ENCODE measurements at regions not wholly inside any gene's neighbourhood (a gene's known extent, or its start where the extent isn't known, plus 50 kb on each side); places are given as distances from the start of the nearest gene placed in this dataset.

GRCh38 chr3:17972476-17972875, 230.0 kb upstream of the TBC1D5 start:
- Histone ChIP-seq H3K4me2 (no peak overlapping the region), H3K4me3 (ENCODE audit: low read depth in 2 of 2, low read length in 1 of 2) (no peak overlapping the region), H3F3A (replicated peaks; ENCODE audit: insufficient read depth) (no peaks in the 10 kb centered on the region), H3K27me3 (ENCODE audit: insufficient read depth) (no peaks in the 10 kb centered on the region), H3K79me2 (ENCODE audit: insufficient read depth) (no peaks in the 10 kb centered on the region), H4K20me1 (ENCODE audit: insufficient read depth) (no peaks in the 10 kb centered on the region), H3K4me1 (ENCODE audit: control insufficient read depth in 1 of 2, insufficient read depth in 2 of 2, low read depth in 1 of 2, low read length in 1 of 2) (no peaks in the 10 kb centered on the region), H3K9ac (no peak overlapping the region), H3K36me3 (replicated peaks in 1 of 2; ENCODE audit: control insufficient read depth in 1 of 2, insufficient read depth in 2 of 2, low read length in 1 of 2) (no peaks in the 10 kb centered on the region), H3K9me3 (no peaks in the 10 kb centered on the region), H3K9me2 (no peaks in the 10 kb centered on the region), H2AFZ (ENCODE audit: low read depth) (no peak overlapping the region), H3K27ac (ENCODE audit: low read depth in 2 of 2, low read length in 1 of 2) (no peak overlapping the region)
- CTCF ChIA-PET, result interaction anchor here (1.5 to 1.7 kb wide), 2 partner anchors 131 to 416 kb away, joined by 3 to 6 read pairs; no protein-coding TSS in a partner anchor
- TF ChIP-seq MEF2A (IDR thresholded peaks at IDR 0.05; ENCODE audit: borderline replicate concordance, low read depth) (no peak), TCF12 (IDR thresholded peaks at IDR 0.05) (no peak), FOXM1 (IDR thresholded peaks at IDR 0.05; ENCODE audit: low read depth) (no peak), SMC3 (IDR thresholded peaks at IDR 0.05; ENCODE audit: low read depth, low read length) (no peak), REST (IDR thresholded peaks at IDR 0.05; ENCODE audit: low read depth, low read length) (no peak), SIN3A (IDR thresholded peaks at IDR 0.05; ENCODE audit: borderline replicate concordance, low read depth, low read length) (no peak), ZBTB33 (IDR thresholded peaks at IDR 0.05; ENCODE audit: borderline replicate concordance, low read depth) (no peak), RXRA (IDR thresholded peaks at IDR 0.05; ENCODE audit: borderline replicate concordance, low read depth) (no peak), MAX (IDR thresholded peaks at IDR 0.05; ENCODE audit: low read depth) (no peak), ELF1 (IDR thresholded peaks at IDR 0.05) (no peak), RFX5 (IDR thresholded peaks at IDR 0.05; ENCODE audit: low read length) (no peak), CTCF (IDR thresholded peaks at IDR 0.05) (no peak)
- 38% methylated on average over 1 of the region's 1 CpG for WGBS (ENCODE audit: low lambda C conversion rate)
- POLR2A ChIA-PET, result no interaction called here
- no peak for DNase-seq

All from SK-N-SH (cell line).